ENCODE measurements at regions not wholly inside any gene's neighbourhood (a gene's known extent, or its start where the extent isn't known, plus 50 kb on each side); places are given as distances from the start of the nearest gene placed in this dataset.
"Not testable (repeated sequence)": the region's sequence is repeated elsewhere in the genome, so short reads cannot be mapped to it uniquely, and the experiment has no call there.

- no peak for DNase-seq (ENCODE audit: low read depth)
- TF ChIP-seq, protein P1, sequence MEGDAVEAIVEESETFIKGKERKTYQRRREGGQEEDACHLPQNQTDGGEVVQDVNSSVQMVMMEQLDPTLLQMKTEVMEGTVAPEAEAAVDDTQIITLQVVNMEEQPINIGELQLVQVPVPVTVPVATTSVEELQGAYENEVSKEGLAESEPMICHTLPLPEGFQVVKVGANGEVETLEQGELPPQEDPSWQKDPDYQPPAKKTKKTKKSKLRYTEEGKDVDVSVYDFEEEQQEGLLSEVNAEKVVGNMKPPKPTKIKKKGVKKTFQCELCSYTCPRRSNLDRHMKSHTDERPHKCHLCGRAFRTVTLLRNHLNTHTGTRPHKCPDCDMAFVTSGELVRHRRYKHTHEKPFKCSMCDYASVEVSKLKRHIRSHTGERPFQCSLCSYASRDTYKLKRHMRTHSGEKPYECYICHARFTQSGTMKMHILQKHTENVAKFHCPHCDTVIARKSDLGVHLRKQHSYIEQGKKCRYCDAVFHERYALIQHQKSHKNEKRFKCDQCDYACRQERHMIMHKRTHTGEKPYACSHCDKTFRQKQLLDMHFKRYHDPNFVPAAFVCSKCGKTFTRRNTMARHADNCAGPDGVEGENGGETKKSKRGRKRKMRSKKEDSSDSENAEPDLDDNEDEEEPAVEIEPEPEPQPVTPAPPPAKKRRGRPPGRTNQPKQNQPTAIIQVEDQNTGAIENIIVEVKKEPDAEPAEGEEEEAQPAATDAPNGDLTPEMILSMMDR (IDR thresholded peaks at IDR 0.05; ENCODE audit: low read length, missing control alignments), result no peak
These were observed 648.4 kb downstream of the QKI start for GRCh38 chr6:164062872-164063271.

GRCh38 chr6:164057876-164058275 lies 643.4 kb downstream of the QKI start:
- DNase-seq (ENCODE audit: low read depth), result no peak
- TF ChIP-seq, protein P1 (IDR thresholded peaks at IDR 0.05; ENCODE audit: low read length, missing control alignments), result no peak
- H3K4me3 ChIP-seq (replicated peaks; ENCODE audit: low read depth, low read length), result no peak overlapping the region

More at GRCh38 chr6:164062872-164063271, 648.4 kb downstream of the QKI start:
- no peak overlapping the region for H3K4me3 ChIP-seq (replicated peaks; ENCODE audit: low read depth, low read length)

- TF ChIP-seq, protein P1 (IDR thresholded peaks at IDR 0.05; ENCODE audit: low read length, missing control alignments), result no peak
- no peak overlapping the region for H3K4me3 ChIP-seq (replicated peaks; ENCODE audit: low read depth, low read length)
- DNase-seq (ENCODE audit: low read depth), result no peak
These were observed 636.9 kb downstream of the QKI start for GRCh38 chr6:164051427-164051826.

DNA sequence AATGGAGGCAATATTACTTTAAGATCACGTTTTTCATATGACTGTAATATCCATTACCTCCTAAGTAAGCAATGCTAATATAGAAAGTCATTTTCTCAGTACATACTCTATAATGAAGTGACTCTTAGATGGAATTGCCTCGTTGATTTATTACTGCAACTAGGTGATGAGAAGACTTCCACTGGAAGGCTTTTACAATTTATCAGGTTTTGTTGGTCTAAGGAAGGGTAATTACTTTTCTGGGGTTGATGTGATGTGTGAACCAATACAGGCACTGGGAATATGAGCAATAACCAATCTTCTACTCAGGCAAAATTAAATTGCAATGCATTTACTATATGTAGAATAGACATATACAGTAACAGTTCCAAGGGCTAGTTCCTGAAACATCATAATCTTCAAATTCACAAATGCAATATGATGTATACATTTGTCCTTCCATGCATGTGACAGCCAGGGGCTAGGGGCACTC lies 635.0 kb downstream of the QKI start:
- H3K4me3 ChIP-seq (replicated peaks; ENCODE audit: low read depth, low read length), result no peak overlapping the region
- no peak for DNase-seq (ENCODE audit: low read depth)
- TF ChIP-seq, protein P1 (IDR thresholded peaks at IDR 0.05; ENCODE audit: low read length, missing control alignments), result no peak

GRCh38 chr6:164048840-164049516 lies 634.5 kb downstream of the QKI start:
- DNase-seq (ENCODE audit: low read depth), result peak; percentile 54
- H3K4me3 ChIP-seq (replicated peaks; ENCODE audit: low read depth, low read length), result no peak overlapping the region
- TF ChIP-seq, protein P1 (IDR thresholded peaks at IDR 0.05; ENCODE audit: low read length, missing control alignments), result no peak

GRCh38 chr6:164045082-164045481 lies 630.6 kb downstream of the QKI start:
- no peak for DNase-seq (ENCODE audit: low read depth)
- TF ChIP-seq, protein P1 (IDR thresholded peaks at IDR 0.05; ENCODE audit: low read length, missing control alignments), result no peak
- H3K4me3 ChIP-seq (replicated peaks; ENCODE audit: low read depth, low read length), result no peak overlapping the region

DNA sequence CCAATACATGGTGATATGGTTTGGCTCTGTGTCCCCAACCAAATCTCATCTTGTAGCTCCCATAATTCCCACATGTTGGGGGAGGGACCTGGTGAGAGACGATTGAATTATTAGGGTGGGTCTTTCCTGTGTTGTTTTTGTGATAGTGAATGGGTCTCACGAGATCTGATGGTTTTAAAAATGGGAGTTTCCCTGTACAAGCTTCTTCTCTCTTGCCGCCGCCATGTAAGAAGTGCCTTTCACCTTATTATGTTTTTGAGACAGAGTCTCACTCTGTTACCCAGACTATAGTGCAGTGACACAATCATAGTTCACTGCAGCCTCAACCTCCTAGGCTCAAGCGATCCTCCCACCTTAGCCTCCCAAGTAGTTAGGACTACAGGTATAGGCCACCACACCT lies 629.1 kb downstream of the QKI start:
- H3K4me3 ChIP-seq (replicated peaks; ENCODE audit: low read depth, low read length); DNase-seq (ENCODE audit: low read depth): not testable (repeated sequence)
